ENCODE measurements at regions not wholly inside any gene's neighbourhood (a gene's known extent, or its start where the extent isn't known, plus 50 kb on each side); places are given as distances from the start of the nearest gene placed in this dataset.

DNA sequence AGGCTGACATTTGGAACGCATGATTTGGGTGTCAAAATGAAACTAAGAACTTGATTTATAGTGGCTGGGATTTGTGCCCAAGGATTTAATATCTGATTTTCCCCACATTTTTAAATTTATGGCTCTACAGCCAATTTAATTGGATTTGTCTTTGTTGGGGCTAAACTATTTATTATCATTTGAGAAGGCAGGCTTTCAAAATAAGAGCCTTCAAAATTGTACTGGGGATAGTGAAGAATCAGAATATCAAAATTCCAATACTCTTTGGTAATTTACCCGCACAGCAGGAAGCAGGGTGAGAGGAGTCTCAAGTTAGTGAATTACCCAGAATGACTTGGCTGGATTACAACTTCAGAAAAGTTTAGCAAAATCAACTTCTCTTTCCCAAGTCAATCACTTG, 278.1 kb downstream of the LRATD1 start:
- H3K4me3 ChIP-seq (replicated peaks; ENCODE audit: low read depth, low read length) = no peak overlapping the region
- no peak for DNase-seq (ENCODE audit: low read depth)
- TF ChIP-seq, protein P1, sequence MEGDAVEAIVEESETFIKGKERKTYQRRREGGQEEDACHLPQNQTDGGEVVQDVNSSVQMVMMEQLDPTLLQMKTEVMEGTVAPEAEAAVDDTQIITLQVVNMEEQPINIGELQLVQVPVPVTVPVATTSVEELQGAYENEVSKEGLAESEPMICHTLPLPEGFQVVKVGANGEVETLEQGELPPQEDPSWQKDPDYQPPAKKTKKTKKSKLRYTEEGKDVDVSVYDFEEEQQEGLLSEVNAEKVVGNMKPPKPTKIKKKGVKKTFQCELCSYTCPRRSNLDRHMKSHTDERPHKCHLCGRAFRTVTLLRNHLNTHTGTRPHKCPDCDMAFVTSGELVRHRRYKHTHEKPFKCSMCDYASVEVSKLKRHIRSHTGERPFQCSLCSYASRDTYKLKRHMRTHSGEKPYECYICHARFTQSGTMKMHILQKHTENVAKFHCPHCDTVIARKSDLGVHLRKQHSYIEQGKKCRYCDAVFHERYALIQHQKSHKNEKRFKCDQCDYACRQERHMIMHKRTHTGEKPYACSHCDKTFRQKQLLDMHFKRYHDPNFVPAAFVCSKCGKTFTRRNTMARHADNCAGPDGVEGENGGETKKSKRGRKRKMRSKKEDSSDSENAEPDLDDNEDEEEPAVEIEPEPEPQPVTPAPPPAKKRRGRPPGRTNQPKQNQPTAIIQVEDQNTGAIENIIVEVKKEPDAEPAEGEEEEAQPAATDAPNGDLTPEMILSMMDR (IDR thresholded peaks at IDR 0.05; ENCODE audit: low read length, missing control alignments) = no peak

- TF ChIP-seq, protein P1 (IDR thresholded peaks at IDR 0.05; ENCODE audit: low read length, missing control alignments) = no peak
- DNase-seq (ENCODE audit: low read depth) = no peak
- H3K4me3 ChIP-seq (replicated peaks; ENCODE audit: low read depth, low read length) = no peak overlapping the region
These were observed 283.5 kb downstream of the LRATD1 start for GRCh38 chr2:14915983-14916382.

DNA sequence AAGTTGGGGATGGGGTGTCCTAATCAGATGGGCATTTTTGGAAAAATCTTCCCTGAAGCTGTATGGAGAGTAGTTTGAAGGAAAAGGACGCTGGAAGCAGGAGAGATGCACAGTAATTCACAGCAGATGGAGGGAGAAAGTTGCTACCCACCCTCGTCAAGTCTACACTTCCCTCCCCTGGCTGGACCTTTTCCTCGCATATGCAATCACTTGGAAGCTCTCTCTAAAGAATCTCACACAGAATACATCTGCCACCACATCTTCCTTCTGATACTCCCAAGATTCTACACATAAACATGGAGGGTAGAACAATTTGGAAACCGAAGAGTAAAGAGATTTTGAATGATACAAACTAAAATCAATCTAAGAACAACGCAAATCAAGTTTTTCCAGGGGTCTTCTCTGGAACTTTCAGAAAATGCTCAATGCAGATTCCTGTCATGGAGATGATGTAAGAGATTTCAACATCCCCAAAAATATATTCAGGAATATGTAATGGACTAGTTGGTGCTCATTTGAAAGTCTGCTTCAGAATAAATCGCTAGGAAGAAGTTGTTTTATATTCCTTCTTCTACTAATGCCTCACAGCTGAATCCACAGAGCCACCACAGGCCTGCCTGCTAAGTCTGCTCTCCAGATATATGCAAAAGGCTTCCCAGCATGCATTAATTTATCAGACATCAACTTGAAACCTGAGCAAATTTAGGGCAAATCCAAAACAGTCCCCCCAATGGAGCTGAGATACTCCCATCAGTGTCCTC, 291.5 kb downstream of the LRATD1 start:
- DNase-seq (ENCODE audit: low read depth) = no peak
- TF ChIP-seq, protein P1 (IDR thresholded peaks at IDR 0.05; ENCODE audit: low read length, missing control alignments) = no peak
- no peak overlapping the region for H3K4me3 ChIP-seq (replicated peaks; ENCODE audit: low read depth, low read length)

DNA sequence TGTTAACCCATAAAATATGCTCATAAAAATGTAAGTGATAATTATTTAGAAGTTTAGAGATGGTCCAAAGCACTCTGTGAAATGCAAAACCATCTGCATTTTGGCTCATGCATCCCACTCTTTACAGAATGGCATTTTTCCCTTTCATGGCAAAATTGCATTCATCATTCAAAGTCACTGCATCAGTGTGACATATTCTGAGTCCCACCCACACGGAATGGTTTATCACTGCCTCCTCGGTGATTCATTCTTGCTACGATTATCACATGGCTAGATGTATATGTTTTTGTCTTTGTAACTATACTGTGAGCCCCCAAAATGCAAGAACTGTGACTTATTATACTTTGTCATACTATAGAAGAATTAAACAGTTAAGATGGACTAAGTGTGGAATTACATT, 293.0 kb downstream of the LRATD1 start:
- H3K4me3 ChIP-seq (replicated peaks; ENCODE audit: low read depth, low read length) = no peak overlapping the region
- TF ChIP-seq, protein P1 (IDR thresholded peaks at IDR 0.05; ENCODE audit: low read length, missing control alignments) = no peak
- no peak for DNase-seq (ENCODE audit: low read depth)

GRCh38 chr2:14927021-14927564, 294.6 kb downstream of the LRATD1 start:
- DNase-seq (ENCODE audit: low read depth) = no peak
- no peak overlapping the region for H3K4me3 ChIP-seq (replicated peaks; ENCODE audit: low read depth, low read length)
- TF ChIP-seq, protein P1 (IDR thresholded peaks at IDR 0.05; ENCODE audit: low read length, missing control alignments) = no peak

DNA sequence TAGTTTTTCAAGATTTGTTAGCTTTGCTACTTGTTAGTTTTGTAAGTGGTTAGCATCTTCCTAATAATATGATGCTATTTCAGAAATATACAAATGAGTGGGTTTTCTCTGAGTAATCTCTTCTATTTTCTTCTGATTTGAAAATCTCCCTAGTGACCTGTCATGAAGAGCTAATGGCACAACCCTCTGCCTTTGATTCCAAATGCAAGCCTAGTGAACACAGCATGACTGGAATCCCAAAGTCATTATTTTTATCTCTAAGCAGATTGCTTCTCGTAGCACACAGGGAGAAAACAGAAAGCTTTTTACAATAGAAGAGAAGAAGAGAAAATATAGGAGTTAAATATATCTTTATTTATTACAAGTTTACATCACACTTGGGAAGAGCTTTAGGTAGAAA, 295.5 kb downstream of the LRATD1 start:
- H3K4me3 ChIP-seq (replicated peaks; ENCODE audit: low read depth, low read length) = no peak overlapping the region
- TF ChIP-seq, protein P1 (IDR thresholded peaks at IDR 0.05; ENCODE audit: low read length, missing control alignments) = no peak
- no peak for DNase-seq (ENCODE audit: low read depth)

GRCh38 chr2:14930441-14930840, 297.9 kb downstream of the LRATD1 start:
- no peak for DNase-seq (ENCODE audit: low read depth)
- H3K4me3 ChIP-seq (replicated peaks; ENCODE audit: low read depth, low read length) = no peak overlapping the region
- TF ChIP-seq, protein P1 (IDR thresholded peaks at IDR 0.05; ENCODE audit: low read length, missing control alignments) = no peak

Measured in fibroblast of pulmonary artery (primary cell).